Skeletal muscle cell (primary cell): ENCODE measurements at regions not wholly inside any gene's neighbourhood (a gene's known extent, or its start where the extent isn't known, plus 50 kb on each side); places are given as distances from the start of the nearest gene placed in this dataset.

Source experiments
- DNase-seq: peaks from one replicate; pipeline ENCODE4 v3.0.0-alpha.2; 2010; ENCODE audit warnings: low read depth
- H3K4me3 ChIP-seq: 2 replicates; pipeline ENCODE4 v1.5.1; 2011; ENCODE audit warnings: low read depth, mild to moderate bottlenecking, control low read depth, low read length, moderate library complexity

DNA sequence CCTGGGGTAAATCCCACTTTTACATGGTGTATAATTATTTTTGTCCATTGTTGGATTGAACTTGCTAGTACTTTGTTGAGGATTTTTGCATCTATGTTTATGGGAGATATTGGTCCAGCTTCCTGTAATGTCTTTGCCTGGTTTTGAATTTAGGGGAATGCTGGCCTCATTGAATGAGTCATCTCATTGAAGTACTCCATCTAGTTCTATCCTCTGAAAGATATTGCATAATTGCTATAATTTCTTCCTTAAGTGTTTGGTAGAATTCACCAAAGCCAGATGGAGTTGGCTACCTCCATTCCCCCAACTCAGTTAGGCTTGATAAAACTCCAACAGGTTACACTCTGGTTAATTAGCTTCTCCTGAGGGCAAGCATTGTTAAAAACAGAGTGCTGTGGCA, 237.4 kb upstream of the TGFBR2 start:
- H3K4me3 ChIP-seq: no peak overlapping the region
- peak; percentile 62 for DNase-seq

GRCh38 chr3:30370681-30371271, 235.6 kb upstream of the TGFBR2 start:
- H3K4me3 ChIP-seq: no peak overlapping the region
- no peak for DNase-seq

GRCh38 chr3:30372837-30373236, 233.6 kb upstream of the TGFBR2 start:
- no peak overlapping the region for H3K4me3 ChIP-seq

GRCh38 chr3:30384546-30385072, 221.8 kb upstream of the TGFBR2 start:
- DNase-seq: no peak
- no peak overlapping the region for H3K4me3 ChIP-seq

More at GRCh38 chr3:30372837-30373236, 233.6 kb upstream of the TGFBR2 start:
- no peak for DNase-seq

- no peak overlapping the region for H3K4me3 ChIP-seq
- DNase-seq: no peak
Observed at GRCh38 chr3:30393079-30393478, 213.3 kb upstream of the TGFBR2 start.

DNA sequence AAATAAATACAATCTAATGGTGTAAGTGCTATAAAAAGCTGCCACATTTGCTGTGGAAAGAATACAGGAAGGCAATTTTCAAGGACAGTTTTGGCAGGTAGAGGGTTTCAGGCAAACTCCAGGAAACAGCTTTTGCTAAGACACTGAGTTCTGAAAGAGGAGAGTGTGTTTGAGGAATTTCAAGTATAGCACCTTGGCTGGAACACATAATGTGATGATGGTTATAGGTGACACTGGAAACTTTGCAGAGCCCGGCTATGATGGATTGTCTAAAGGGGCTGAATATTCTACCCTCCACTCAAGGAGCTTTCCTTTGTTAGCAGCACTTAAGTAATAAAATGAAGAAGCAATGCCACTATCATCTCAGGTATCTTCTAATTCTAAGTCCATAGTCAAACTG, 209.4 kb upstream of the TGFBR2 start:
- DNase-seq: no peak

GRCh38 chr3:30399394-30400181, 206.8 kb upstream of the TGFBR2 start:
- H3K4me3 ChIP-seq: no peak overlapping the region
- peak; percentile 12 for DNase-seq

More for the DNA sequence above, 209.4 kb upstream of the TGFBR2 start:
- no peak overlapping the region for H3K4me3 ChIP-seq

- no peak for DNase-seq
- H3K4me3 ChIP-seq: no peak overlapping the region
Observed at GRCh38 chr3:30400926-30401325, 205.5 kb upstream of the TGFBR2 start.

DNA sequence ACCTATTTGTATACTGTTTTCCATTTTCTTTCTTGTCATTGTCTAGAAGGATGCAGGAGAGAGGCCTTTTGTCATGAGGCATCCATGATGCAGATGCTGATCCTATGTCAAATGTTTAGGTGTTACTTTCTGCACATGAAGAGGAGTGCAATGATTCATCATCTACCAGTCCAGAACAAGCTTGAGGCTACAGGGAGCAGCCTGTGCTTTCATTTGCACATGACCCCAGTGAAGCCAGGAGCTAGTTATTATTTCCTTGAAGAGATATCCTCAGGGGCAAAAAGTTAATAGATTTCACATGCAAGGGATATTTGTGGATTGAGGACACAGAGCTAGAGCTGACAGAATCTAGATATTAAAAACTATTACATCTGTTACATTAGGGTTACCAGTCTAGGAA, 204.4 kb upstream of the TGFBR2 start:
- no peak overlapping the region for H3K4me3 ChIP-seq
- DNase-seq: peak; percentile 48

GRCh38 chr3:30407651-30408050, 198.8 kb upstream of the TGFBR2 start:
- no peak for DNase-seq
- H3K4me3 ChIP-seq: no peak overlapping the region

- peak; percentile 14 for DNase-seq
- H3K4me3 ChIP-seq: no peak overlapping the region
Observed at GRCh38 chr3:30408105-30408557, 198.3 kb upstream of the TGFBR2 start.

DNA sequence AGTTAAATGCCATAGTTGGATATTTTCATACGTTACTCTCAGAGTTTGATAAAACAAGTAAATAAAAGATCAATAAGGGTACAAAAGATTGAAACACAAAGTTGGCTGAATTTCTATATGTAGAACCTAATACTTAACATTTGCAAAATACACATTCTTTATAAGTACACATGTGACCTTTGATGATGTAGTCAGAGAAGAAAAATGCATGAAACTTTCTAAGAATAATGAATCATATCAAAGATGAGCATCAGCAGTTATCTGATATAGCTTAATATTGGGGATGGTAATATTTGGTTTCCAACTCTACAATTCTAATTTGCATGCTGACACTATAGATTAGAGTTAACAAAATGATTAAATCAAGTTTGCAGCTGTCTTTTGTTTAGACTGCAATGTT, 188.0 kb upstream of the TGFBR2 start:
- H3K4me3 ChIP-seq: no peak overlapping the region
- DNase-seq: no peak

GRCh38 chr3:30421266-30421665, 185.1 kb upstream of the TGFBR2 start:
- H3K4me3 ChIP-seq: no peak overlapping the region
- DNase-seq: peak; percentile 67

GRCh38 chr3:30426293-30426993, 180.0 kb upstream of the TGFBR2 start:
- peak; percentile 86 for DNase-seq
- H3K4me3 ChIP-seq: no peak overlapping the region

GRCh38 chr3:30428251-30428650, 178.2 kb upstream of the TGFBR2 start:
- peak; percentile 35 for DNase-seq

DNA sequence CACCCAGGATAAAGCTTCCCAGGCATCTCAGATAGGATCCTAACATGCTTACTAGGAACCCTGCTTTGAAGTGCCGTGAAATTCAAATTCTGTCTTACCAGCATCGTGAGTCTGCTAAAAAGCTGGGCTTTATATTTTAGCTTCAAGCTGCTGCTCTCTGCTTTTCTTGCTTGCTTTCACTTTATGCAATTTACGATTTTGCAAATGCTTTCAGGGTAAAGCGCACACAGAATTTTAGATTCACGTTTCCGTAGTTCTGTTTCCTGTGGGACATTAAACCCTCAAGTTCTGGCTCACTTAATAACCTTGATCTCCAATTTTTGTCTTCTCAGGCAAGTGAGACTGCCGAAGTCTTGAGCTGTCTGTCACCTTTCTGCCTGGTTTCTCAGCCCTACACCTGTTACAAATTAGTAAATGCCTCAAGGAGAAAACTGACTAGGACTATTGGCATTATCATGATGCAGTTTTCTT, 170.5 kb upstream of the TGFBR2 start:
- no peak overlapping the region for H3K4me3 ChIP-seq
- DNase-seq: no peak

More at GRCh38 chr3:30428251-30428650, 178.2 kb upstream of the TGFBR2 start:
- H3K4me3 ChIP-seq: no peak overlapping the region

DNA sequence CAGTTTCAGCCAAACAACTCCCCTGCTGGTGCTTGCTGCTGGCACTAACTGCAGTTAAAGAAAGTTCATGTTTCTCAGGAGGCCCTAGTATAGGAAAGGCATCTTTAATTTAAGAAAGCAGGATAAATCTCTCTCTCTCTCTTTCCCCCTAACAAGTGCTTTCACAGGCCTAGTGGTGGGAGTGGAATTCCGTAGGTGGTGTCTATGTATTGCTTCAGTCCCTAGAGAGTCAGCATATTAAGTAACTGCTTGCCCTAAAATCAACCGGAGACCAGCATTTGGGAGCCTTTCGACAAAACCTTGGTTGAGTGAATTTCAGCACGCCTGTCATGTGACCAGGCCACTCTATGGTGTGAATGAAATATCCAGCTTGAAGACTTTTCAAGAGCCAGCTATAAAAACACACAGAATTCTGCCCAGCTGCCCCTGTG, 169.2 kb upstream of the TGFBR2 start:
- H3K4me3 ChIP-seq: no peak overlapping the region
- DNase-seq: peak; percentile 95

DNA sequence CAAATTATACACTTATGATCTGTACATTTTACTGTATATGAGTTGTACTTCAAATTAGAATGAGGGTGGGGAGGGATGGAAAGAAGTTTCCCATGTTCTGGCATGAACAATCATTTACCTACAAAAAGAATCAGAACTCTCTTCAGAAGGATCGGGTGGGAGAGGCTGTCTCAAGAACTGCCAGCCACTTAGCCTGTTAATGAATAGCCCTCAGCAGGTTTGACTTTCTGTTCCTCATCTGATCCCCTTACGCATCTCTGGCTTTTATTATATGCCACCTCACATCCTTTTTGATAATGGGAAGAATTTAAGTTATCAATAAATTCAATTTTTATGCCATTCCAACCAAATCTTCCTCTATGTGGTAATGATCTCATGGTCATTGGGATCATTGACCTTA, 168.3 kb upstream of the TGFBR2 start:
- H3K4me3 ChIP-seq: no peak overlapping the region
- no peak for DNase-seq

- no peak overlapping the region for H3K4me3 ChIP-seq
- DNase-seq: no peak
Observed at GRCh38 chr3:30439451-30440053, 166.8 kb upstream of the TGFBR2 start.
